Natural killer cell (primary cell): ENCODE measurements at regions not wholly inside any gene's neighbourhood (a gene's known extent, or its start where the extent isn't known, plus 50 kb on each side); places are given as distances from the start of the nearest gene placed in this dataset.

Experiments
- ATAC-seq, 3 donors: fragments of 150-1000 bp in 2 of 3; fragments of 200-7000 bp in 1 of 3; cut with Tn5 transposase; 1 replicate in 1 of 3; 2 replicates in 2 of 3; pipeline ENCODE4 v1.10.0; 2021; ENCODE audit warnings: mild to moderate bottlenecking in 2 of 3, moderate library complexity in 2 of 3
- DNase-seq, 2 donors: peaks; one replicate each; pipeline versions ENCODE4 v3.0.0 to v3.0.0-alpha.2; 2013 to 2021; ENCODE audit warnings: mixed read lengths in 1 of 2
- H3K27ac ChIP-seq: one replicate; pipeline ENCODE4 v1.5.1; 2013; ENCODE audit warnings: mild to moderate bottlenecking, low read length
- H3K27me3 ChIP-seq: one replicate; pipeline ENCODE4 v1.6.1; 2013; ENCODE audit warnings: low read length; ENCODE audit not compliant: control insufficient read depth, insufficient read depth
- H3K36me3 ChIP-seq: one replicate; pipeline ENCODE4 v1.6.1; 2013; ENCODE audit warnings: low read length; ENCODE audit not compliant: control insufficient read depth, insufficient read depth
- H3K4me1 ChIP-seq: one replicate; pipeline ENCODE4 v1.6.1; 2013; ENCODE audit warnings: low read length; ENCODE audit not compliant: control insufficient read depth, insufficient read depth
- H3K4me3 ChIP-seq: one replicate; pipeline ENCODE4 v1.5.1; 2013; ENCODE audit warnings: low read length
- H3K9me3 ChIP-seq: one replicate; pipeline ENCODE4 v1.6.1; 2013; ENCODE audit warnings: low read length; ENCODE audit not compliant: control insufficient read depth, insufficient read depth
- H3K27ac Mint-ChIP-seq, 2 donors: one replicate each; pipeline ENCODE4 v1.8.0; 2022; ENCODE audit warnings: mild to moderate bottlenecking in 2 of 2, mixed read lengths in 2 of 2, moderate library complexity in 1 of 2
- H3K27me3 Mint-ChIP-seq, 2 donors: one replicate each; pipeline ENCODE4 v1.8.0; 2022; ENCODE audit warnings: low read depth in 2 of 2, mixed read lengths in 2 of 2
- H3K36me3 Mint-ChIP-seq: one replicate; pipeline ENCODE4 v1.8.0; 2022; ENCODE audit warnings: mixed read lengths
- H3K4me1 Mint-ChIP-seq, 2 donors: one replicate each; pipeline ENCODE4 v1.8.0; 2022; ENCODE audit warnings: mixed read lengths in 2 of 2
- H3K4me3 Mint-ChIP-seq: one replicate; pipeline ENCODE4 v1.8.0; 2022; ENCODE audit warnings: mild to moderate bottlenecking, moderate library complexity, mixed read lengths
- H3K9me3 Mint-ChIP-seq, 2 donors: one replicate each; pipeline ENCODE4 v1.8.0; 2022; ENCODE audit warnings: mixed read lengths in 2 of 2
- CTCF ChIP-seq: fragments of 200-600 bp; IDR thresholded peaks from one replicate; pipeline ENCODE4 v1.8.0; 2022; ENCODE audit warnings: antibody characterized with exemption
- WGBS: methylation state at CpG from one replicate; pipeline ENCODE4 v1.1.7; 2013; ENCODE audit warnings: missing lambda C conversion rate; ENCODE audit not compliant: insufficient coverage; 5-methylcytosine and 5-hydroxymethylcytosine counted together
- intact Hi-C: fragments of 100-400 bp; cut with micrococcal nuclease; formaldehyde crosslinking; loops from one replicate; pipeline ENCODE4 v1.14.2; 2022

- WGBS, result 69% methylated on average over 1 of the region's 1 CpG
- no peak overlapping the region for H3K4me3 ChIP-seq
- no peaks in the 10 kb centered on the region for H3K27me3 ChIP-seq
- intact Hi-C loops, result no loop called here
- Mint-ChIP-seq H3K27me3 (no peaks in the 10 kb centered on the region), H3K4me1 (peaks cover 4% of the 10 kb centered on the region in 2 donors), H3K4me3 (no peak overlapping the region), H3K36me3 (no peaks in the 10 kb centered on the region), H3K27ac (no peak overlapping the region), H3K9me3 (peaks cover 0 to 4% of the 10 kb centered on the region in 2 donors)
- no peaks in the 10 kb centered on the region for H3K36me3 ChIP-seq
- DNase-seq (no peak), ATAC-seq (no peak)
- no peak for TF ChIP-seq CTCF
- H3K4me1 ChIP-seq, result no peaks in the 10 kb centered on the region
- no peak overlapping the region for H3K27ac ChIP-seq
- peaks cover 3% of the 10 kb centered on the region for H3K9me3 ChIP-seq
Measured at GRCh38 chr13:99636306-99636705, 135.0 kb downstream of the TM9SF2 start.

DNA sequence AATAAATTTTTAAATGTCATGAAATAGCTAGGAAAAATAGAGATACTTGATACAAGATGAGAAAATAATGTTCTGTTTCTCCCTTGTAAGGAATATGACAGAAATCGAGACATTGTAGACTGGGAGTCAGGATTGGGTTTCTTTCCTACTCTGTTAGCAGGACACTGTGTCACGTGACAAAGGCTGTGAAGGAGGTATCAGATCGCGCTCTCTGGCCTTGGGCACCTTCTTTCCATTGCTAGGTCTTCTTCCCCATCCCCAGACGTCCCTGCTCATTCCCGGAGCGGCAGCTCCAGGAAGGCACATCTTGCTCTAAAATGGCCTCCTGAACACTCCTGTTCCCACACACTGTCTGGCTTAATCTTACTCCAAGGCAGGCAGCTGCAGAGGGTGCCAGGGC is 133.4 kb downstream of the TM9SF2 start:
- no peak for TF ChIP-seq CTCF
- H3K27ac ChIP-seq, result no peak overlapping the region
- no peaks in the 10 kb centered on the region for H3K4me1 Mint-ChIP-seq
- H3K27me3 ChIP-seq, result no peaks in the 10 kb centered on the region
- H3K4me1 ChIP-seq, result no peaks in the 10 kb centered on the region
- DNase-seq (no peak), ATAC-seq (no peak)
- no peaks in the 10 kb centered on the region for H3K27me3 Mint-ChIP-seq
- no peak overlapping the region for H3K4me3 ChIP-seq
- no peak overlapping the region for H3K27ac Mint-ChIP-seq
- peaks cover 3% of the 10 kb centered on the region for H3K9me3 ChIP-seq
- WGBS, result 94% methylated on average over 7 of the region's 7 CpGs
- no peak overlapping the region for H3K4me3 Mint-ChIP-seq
- no peaks in the 10 kb centered on the region for H3K36me3 Mint-ChIP-seq
- intact Hi-C loops, result no loop called here
- H3K9me3 Mint-ChIP-seq, result peaks cover 0 to 4% of the 10 kb centered on the region in 2 donors
- H3K36me3 ChIP-seq, result no peaks in the 10 kb centered on the region

DNA sequence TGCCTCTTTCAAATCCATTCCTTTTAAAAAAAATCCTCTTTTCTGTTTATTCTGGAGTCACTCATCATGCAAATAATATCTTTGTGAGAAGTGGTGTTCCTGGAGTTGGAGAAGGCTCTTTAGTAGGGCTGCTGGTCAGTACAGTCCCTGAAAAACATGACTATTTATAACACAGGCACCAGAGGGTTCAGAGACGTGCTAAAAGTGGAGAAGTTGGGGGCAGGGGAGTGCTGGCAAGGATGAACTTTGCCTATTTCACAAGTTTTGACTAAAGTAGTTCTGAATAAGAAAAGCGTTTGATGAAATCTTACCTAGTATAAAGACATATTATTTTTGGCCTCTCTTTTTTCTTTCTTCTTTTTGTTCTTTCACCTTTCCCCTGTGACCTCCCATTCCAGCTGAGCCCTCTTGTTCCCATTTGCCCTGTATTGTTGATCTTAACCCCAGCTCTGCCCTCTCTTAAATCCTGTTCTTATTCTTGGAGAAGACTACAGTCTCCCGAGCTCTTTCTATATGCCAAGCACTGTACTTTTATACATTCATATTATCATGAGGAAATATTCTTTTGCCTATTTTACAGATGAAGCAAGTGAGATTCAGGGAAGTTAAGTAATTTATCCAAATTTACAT is 129.1 kb downstream of the TM9SF2 start:
- H3K4me3 ChIP-seq, result no peak overlapping the region
- H3K27ac ChIP-seq, result no peak overlapping the region
- peaks cover 3% of the 10 kb centered on the region for H3K9me3 ChIP-seq
- no peaks in the 10 kb centered on the region for H3K4me1 ChIP-seq
- DNase-seq (no peak), ATAC-seq (no peak)
- TF ChIP-seq CTCF, result no peak
- H3K27me3 ChIP-seq, result no peaks in the 10 kb centered on the region
- peaks cover 0 to 4% of the 10 kb centered on the region in 2 donors for H3K9me3 Mint-ChIP-seq
- H3K36me3 ChIP-seq, result no peaks in the 10 kb centered on the region
- no peak overlapping the region for H3K4me3 Mint-ChIP-seq
- peaks cover 0 to 7% of the 10 kb centered on the region in 2 donors for H3K27me3 Mint-ChIP-seq
- peaks cover 18 to 25% of the 10 kb centered on the region in 2 donors for H3K4me1 Mint-ChIP-seq
- no peaks in the 10 kb centered on the region for H3K36me3 Mint-ChIP-seq
- H3K27ac Mint-ChIP-seq, result no peak overlapping the region
- 86% methylated on average over 1 of the region's 3 CpGs for WGBS
- intact Hi-C loops, result no loop called here

- Mint-ChIP-seq H3K27me3 (peaks cover under 1 to 14% of the 10 kb centered on the region in 2 donors), H3K9me3 (peaks cover 0 to 4% of the 10 kb centered on the region in 2 donors), H3K27ac (no peak overlapping the region), H3K4me3 (no peak overlapping the region), H3K4me1 (peaks cover 24 to 31% of the 10 kb centered on the region in 2 donors), H3K36me3 (no peaks in the 10 kb centered on the region)
- no peak for TF ChIP-seq CTCF
- ATAC-seq (no peak), DNase-seq (no peak)
- 94% methylated on average over 5 of the region's 5 CpGs for WGBS
- Histone ChIP-seq H3K36me3 (no peaks in the 10 kb centered on the region), H3K27ac (no peak overlapping the region), H3K4me3 (no peak overlapping the region), H3K9me3 (peaks cover 3% of the 10 kb centered on the region), H3K4me1 (no peaks in the 10 kb centered on the region), H3K27me3 (no peaks in the 10 kb centered on the region)
- intact Hi-C loops, result no loop called here
Measured at GRCh38 chr13:99629641-99630040, 128.4 kb downstream of the TM9SF2 start.
